Epithelial cell of proximal tubule (primary cell): ENCODE measurements at regions not wholly inside any gene's neighbourhood (a gene's known extent, or its start where the extent isn't known, plus 50 kb on each side); places are given as distances from the start of the nearest gene placed in this dataset.

Experiments used
- DNase-seq: peaks from one replicate; pipeline ENCODE4 v3.0.0-alpha.2; 2011; ENCODE audit warnings: low read depth
- H3K4me3 ChIP-seq: 2 replicates; pipeline ENCODE4 v1.5.1; 2011; ENCODE audit warnings: low read depth, mild to moderate bottlenecking, low read length
- CTCF ChIP-seq: conservative IDR thresholded peaks from 2 replicates; pipeline ENCODE4 v1.5.1; 2012; ENCODE audit warnings: low read depth, mild to moderate bottlenecking, low read length

- no peak overlapping the region for H3K4me3 ChIP-seq
- DNase-seq: no peak
- TF ChIP-seq CTCF: no peak
Measured at GRCh38 chr16:75837264-75837663, 111.0 kb upstream of the CPHXL start.

- H3K4me3 ChIP-seq: no peak overlapping the region
- DNase-seq: no peak
- TF ChIP-seq CTCF: no peak
Measured at GRCh38 chr16:75837681-75838080, 111.4 kb upstream of the CPHXL start.

GRCh38 chr16:75841517-75841916 lies 115.2 kb upstream of the CPHXL start:
- TF ChIP-seq CTCF: no peak
- H3K4me3 ChIP-seq: no peak overlapping the region
- DNase-seq: no peak

GRCh38 chr16:75847172-75847571 lies 120.9 kb upstream of the CPHXL start:
- TF ChIP-seq CTCF: no peak
- H3K4me3 ChIP-seq: no peak overlapping the region
- DNase-seq: no peak

- no peak for DNase-seq
- no peak for TF ChIP-seq CTCF
- no peak overlapping the region for H3K4me3 ChIP-seq
Measured at GRCh38 chr16:75854152-75854551, 127.9 kb upstream of the CPHXL start.

- no peak overlapping the region for H3K4me3 ChIP-seq
- no peak for DNase-seq
- TF ChIP-seq CTCF: no peak
Measured at GRCh38 chr16:75860326-75861053, 134.2 kb upstream of the CPHXL start.
